ENCODE measurements at regions not wholly inside any gene's neighbourhood (a gene's known extent, or its start where the extent isn't known, plus 50 kb on each side); places are given as distances from the start of the nearest gene placed in this dataset.

DNA sequence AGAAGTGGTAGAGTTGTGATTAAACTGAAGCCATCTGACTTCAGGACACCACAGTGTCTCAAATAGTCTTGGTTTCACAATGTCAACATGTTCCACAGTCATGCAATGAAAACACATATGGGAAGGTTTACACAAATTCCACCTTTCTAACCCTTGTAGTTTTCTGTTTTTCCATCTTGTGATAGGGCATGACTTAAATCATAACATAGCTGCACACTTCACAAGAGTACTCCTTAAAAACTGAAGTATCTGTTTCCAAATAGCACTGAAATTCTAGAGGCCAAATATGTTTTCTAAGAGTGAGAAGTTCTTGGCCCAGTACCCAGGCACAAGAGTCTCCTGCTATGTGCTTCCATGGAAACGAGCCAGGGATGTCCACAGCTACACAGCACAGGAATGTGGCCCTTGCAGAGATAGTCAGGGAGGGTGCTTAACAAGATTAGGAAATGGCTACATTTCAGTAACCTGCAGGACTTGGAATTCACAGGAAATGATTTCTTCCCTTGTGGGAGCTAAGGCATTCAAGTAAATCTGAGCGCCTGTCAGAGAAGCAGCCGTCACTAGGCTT lies 269.1 kb downstream of the NDFIP2 start:
- TF ChIP-seq POLR2AphosphoS5 (IDR thresholded peaks at IDR 0.05; ENCODE audit: low read depth): no peak
- no peaks in the 10 kb centered on the region for H3F3A ChIP-seq (replicated peaks; ENCODE audit: low read depth)
- H3K9me3 Mint-ChIP-seq: no peaks in the 10 kb centered on the region
- H3K9me2 ChIP-seq (ENCODE audit: insufficient read depth): no peaks in the 10 kb centered on the region; the same call in 1 of the 2 replicates
- no peak overlapping the region for H3K27ac ChIP-seq (ENCODE audit: low read depth)
- H3K4me1 Mint-ChIP-seq: no peaks in the 10 kb centered on the region; the same call in 2 of the 3 replicates
- no peaks in the 10 kb centered on the region for H3K27me3 ChIP-seq (ENCODE audit: insufficient read depth)
- no peak overlapping the region for H3K4me3 ChIP-seq
- DNase-seq (ENCODE audit: low spot score) (peak; percentile 56), ATAC-seq (peak; percentile 67)
- no peaks in the 10 kb centered on the region; the same call in 1 of the 2 replicates for H3K4me1 ChIP-seq (ENCODE audit: insufficient read depth)
- H3K27ac Mint-ChIP-seq: no peak overlapping the region
- peaks cover 3% of the 10 kb centered on the region for H3K27me3 Mint-ChIP-seq (ENCODE audit: insufficient read depth, low read depth, poor library complexity)
- no peak overlapping the region for H2AFZ ChIP-seq
- H3K36me3 Mint-ChIP-seq (ENCODE audit: low read depth): no peaks in the 10 kb centered on the region
- H3K79me2 ChIP-seq (replicated peaks; ENCODE audit: insufficient read depth): no peaks in the 10 kb centered on the region
- H3K4me3 Mint-ChIP-seq: no peak overlapping the region
- no peak overlapping the region for H3K4me2 ChIP-seq
- H3K36me3 ChIP-seq (ENCODE audit: insufficient read depth): no peaks in the 10 kb centered on the region
- no peaks in the 10 kb centered on the region for H4K20me1 ChIP-seq (replicated peaks; ENCODE audit: insufficient read depth)

DNA sequence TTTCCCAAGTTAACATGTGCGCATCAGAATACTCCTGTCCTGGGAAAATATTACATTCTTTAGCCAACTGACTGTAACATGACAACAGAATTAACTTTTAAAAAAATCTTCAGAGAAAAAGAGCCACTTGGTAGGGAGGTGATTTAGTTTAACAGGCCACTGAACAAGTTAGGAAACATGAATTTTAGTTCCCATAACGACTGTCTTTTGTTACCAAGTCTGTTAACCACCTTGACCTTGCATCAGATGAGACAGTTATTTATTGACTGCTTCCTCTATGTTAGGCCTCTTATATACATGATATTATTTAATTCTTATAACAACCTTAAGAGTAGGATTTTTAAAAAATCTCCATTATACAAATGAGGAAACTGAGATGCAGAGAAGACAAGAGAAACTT lies 268.6 kb downstream of the NDFIP2 start:
- Mint-ChIP-seq H3K4me3 (no peak overlapping the region), H3K4me1 (no peaks in the 10 kb centered on the region; the same call in 2 of the 3 replicates), H3K27me3 (ENCODE audit: insufficient read depth, low read depth, poor library complexity) (peaks cover 3% of the 10 kb centered on the region), H3K36me3 (ENCODE audit: low read depth) (no peaks in the 10 kb centered on the region), H3K9me3 (no peaks in the 10 kb centered on the region), H3K27ac (no peak overlapping the region)
- H3K9me2 ChIP-seq (ENCODE audit: insufficient read depth): no peaks in the 10 kb centered on the region; the same call in 1 of the 2 replicates
- no peak overlapping the region for H2AFZ ChIP-seq
- no peaks in the 10 kb centered on the region for H4K20me1 ChIP-seq (replicated peaks; ENCODE audit: insufficient read depth)
- no peak overlapping the region for H3K4me3 ChIP-seq
- H3K27me3 ChIP-seq (ENCODE audit: insufficient read depth): no peaks in the 10 kb centered on the region
- no peaks in the 10 kb centered on the region; the same call in 1 of the 2 replicates for H3K4me1 ChIP-seq (ENCODE audit: insufficient read depth)
- DNase-seq (ENCODE audit: low spot score): no peak
- no peaks in the 10 kb centered on the region for H3K79me2 ChIP-seq (replicated peaks; ENCODE audit: insufficient read depth)
- H3K4me2 ChIP-seq: no peak overlapping the region
- H3K27ac ChIP-seq (ENCODE audit: low read depth): no peak overlapping the region
- H3K36me3 ChIP-seq (ENCODE audit: insufficient read depth): no peaks in the 10 kb centered on the region
- no peak for ATAC-seq
- H3F3A ChIP-seq (replicated peaks; ENCODE audit: low read depth): no peaks in the 10 kb centered on the region
- no peak for TF ChIP-seq NANOG (IDR thresholded peaks at IDR 0.05; ENCODE audit: borderline replicate concordance)
- no peak for TF ChIP-seq POLR2AphosphoS5 (IDR thresholded peaks at IDR 0.05; ENCODE audit: low read depth)
- TF ChIP-seq CREB1 (CRISPR knock-in tag; IDR thresholded peaks at IDR 0.05; ENCODE audit: low read depth): no peak
- no peak for TF ChIP-seq ZNF331 (CRISPR knock-in tag; IDR thresholded peaks at IDR 0.05; ENCODE audit: low read depth)
- TF ChIP-seq, protein P1, sequence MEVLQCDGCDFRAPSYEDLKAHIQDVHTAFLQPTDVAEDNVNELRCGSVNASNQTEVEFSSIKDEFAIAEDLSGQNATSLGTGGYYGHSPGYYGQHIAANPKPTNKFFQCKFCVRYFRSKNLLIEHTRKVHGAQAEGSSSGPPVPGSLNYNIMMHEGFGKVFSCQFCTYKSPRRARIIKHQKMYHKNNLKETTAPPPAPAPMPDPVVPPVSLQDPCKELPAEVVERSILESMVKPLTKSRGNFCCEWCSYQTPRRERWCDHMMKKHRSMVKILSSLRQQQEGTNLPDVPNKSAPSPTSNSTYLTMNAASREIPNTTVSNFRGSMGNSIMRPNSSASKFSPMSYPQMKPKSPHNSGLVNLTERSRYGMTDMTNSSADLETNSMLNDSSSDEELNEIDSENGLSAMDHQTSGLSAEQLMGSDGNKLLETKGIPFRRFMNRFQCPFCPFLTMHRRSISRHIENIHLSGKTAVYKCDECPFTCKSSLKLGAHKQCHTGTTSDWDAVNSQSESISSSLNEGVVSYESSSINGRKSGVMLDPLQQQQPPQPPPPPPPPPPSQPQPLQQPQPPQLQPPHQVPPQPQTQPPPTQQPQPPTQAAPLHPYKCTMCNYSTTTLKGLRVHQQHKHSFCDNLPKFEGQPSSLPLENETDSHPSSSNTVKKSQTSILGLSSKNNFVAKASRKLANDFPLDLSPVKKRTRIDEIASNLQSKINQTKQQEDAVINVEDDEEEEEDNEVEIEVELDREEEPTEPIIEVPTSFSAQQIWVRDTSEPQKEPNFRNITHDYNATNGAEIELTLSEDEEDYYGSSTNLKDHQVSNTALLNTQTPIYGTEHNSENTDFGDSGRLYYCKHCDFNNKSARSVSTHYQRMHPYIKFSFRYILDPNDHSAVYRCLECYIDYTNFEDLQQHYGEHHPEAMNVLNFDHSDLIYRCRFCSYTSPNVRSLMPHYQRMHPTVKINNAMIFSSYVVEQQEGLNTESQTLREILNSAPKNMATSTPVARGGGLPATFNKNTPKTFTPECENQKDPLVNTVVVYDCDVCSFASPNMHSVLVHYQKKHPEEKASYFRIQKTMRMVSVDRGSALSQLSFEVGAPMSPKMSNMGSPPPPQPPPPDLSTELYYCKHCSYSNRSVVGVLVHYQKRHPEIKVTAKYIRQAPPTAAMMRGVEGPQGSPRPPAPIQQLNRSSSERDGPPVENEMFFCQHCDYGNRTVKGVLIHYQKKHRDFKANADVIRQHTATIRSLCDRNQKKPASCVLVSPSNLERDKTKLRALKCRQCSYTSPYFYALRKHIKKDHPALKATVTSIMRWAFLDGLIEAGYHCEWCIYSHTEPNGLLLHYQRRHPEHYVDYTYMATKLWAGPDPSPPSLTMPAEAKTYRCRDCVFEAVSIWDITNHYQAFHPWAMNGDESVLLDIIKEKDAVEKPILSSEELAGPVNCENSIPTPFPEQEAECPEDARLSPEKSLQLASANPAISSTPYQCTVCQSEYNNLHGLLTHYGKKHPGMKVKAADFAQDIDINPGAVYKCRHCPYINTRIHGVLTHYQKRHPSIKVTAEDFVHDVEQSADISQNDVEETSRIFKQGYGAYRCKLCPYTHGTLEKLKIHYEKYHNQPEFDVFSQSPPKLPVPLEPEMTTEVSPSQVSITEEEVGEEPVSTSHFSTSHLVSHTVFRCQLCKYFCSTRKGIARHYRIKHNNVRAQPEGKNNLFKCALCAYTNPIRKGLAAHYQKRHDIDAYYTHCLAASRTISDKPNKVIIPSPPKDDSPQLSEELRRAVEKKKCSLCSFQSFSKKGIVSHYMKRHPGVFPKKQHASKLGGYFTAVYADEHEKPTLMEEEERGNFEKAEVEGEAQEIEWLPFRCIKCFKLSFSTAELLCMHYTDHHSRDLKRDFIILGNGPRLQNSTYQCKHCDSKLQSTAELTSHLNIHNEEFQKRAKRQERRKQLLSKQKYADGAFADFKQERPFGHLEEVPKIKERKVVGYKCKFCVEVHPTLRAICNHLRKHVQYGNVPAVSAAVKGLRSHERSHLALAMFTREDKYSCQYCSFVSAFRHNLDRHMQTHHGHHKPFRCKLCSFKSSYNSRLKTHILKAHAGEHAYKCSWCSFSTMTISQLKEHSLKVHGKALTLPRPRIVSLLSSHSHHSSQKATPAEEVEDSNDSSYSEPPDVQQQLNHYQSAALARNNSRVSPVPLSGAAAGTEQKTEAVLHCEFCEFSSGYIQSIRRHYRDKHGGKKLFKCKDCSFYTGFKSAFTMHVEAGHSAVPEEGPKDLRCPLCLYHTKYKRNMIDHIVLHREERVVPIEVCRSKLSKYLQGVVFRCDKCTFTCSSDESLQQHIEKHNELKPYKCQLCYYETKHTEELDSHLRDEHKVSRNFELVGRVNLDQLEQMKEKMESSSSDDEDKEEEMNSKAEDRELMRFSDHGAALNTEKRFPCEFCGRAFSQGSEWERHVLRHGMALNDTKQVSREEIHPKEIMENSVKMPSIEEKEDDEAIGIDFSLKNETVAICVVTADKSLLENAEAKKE (CRISPR knock-in tag; IDR thresholded peaks at IDR 0.05): no peak
- TF ChIP-seq, protein P2, sequence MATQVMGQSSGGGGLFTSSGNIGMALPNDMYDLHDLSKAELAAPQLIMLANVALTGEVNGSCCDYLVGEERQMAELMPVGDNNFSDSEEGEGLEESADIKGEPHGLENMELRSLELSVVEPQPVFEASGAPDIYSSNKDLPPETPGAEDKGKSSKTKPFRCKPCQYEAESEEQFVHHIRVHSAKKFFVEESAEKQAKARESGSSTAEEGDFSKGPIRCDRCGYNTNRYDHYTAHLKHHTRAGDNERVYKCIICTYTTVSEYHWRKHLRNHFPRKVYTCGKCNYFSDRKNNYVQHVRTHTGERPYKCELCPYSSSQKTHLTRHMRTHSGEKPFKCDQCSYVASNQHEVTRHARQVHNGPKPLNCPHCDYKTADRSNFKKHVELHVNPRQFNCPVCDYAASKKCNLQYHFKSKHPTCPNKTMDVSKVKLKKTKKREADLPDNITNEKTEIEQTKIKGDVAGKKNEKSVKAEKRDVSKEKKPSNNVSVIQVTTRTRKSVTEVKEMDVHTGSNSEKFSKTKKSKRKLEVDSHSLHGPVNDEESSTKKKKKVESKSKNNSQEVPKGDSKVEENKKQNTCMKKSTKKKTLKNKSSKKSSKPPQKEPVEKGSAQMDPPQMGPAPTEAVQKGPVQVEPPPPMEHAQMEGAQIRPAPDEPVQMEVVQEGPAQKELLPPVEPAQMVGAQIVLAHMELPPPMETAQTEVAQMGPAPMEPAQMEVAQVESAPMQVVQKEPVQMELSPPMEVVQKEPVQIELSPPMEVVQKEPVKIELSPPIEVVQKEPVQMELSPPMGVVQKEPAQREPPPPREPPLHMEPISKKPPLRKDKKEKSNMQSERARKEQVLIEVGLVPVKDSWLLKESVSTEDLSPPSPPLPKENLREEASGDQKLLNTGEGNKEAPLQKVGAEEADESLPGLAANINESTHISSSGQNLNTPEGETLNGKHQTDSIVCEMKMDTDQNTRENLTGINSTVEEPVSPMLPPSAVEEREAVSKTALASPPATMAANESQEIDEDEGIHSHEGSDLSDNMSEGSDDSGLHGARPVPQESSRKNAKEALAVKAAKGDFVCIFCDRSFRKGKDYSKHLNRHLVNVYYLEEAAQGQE (IDR thresholded peaks at IDR 0.05; ENCODE audit: unreplicated experiment): no peak
- no peak for TF ChIP-seq EZH2 (IDR thresholded peaks at IDR 0.05; ENCODE audit: low read depth, unreplicated experiment)
- no peak for TF ChIP-seq JUNB (IDR thresholded peaks at IDR 0.05; ENCODE audit: unreplicated experiment)
- TF ChIP-seq, protein P3, sequence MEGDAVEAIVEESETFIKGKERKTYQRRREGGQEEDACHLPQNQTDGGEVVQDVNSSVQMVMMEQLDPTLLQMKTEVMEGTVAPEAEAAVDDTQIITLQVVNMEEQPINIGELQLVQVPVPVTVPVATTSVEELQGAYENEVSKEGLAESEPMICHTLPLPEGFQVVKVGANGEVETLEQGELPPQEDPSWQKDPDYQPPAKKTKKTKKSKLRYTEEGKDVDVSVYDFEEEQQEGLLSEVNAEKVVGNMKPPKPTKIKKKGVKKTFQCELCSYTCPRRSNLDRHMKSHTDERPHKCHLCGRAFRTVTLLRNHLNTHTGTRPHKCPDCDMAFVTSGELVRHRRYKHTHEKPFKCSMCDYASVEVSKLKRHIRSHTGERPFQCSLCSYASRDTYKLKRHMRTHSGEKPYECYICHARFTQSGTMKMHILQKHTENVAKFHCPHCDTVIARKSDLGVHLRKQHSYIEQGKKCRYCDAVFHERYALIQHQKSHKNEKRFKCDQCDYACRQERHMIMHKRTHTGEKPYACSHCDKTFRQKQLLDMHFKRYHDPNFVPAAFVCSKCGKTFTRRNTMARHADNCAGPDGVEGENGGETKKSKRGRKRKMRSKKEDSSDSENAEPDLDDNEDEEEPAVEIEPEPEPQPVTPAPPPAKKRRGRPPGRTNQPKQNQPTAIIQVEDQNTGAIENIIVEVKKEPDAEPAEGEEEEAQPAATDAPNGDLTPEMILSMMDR (conservative IDR thresholded peaks at IDR 0.05; ENCODE audit: low read depth in 2 of 2): no peak
- TF ChIP-seq EZH2phosphoT487 (IDR thresholded peaks at IDR 0.05; ENCODE audit: unreplicated experiment): no peak
- TF ChIP-seq STAT1 (IDR thresholded peaks at IDR 0.05; ENCODE audit: unreplicated experiment): no peak

Data from GM23338 (cell line).